PFSK-1 (cell line): ENCODE measurements at regions not wholly inside any gene's neighbourhood (a gene's known extent, or its start where the extent isn't known, plus 50 kb on each side); places are given as distances from the start of the nearest gene placed in this dataset.

ENCODE experiments used
- FOXP2 ChIP-seq: optimal IDR thresholded peaks from 2 replicates; pipeline ENCODE3; 2011; ENCODE audit warnings: borderline replicate concordance, control low read depth, inconsistent platforms; ENCODE audit not compliant: insufficient read depth; ENCODE audit errors: extremely low read length, extremely low read depth
- POLR2AphosphoS5 ChIP-seq: IDR thresholded peaks from 2 replicates; pipeline ENCODE4 v1.6.1; 2012; ENCODE audit warnings: low read depth, mild to moderate bottlenecking, control low read depth, low read length, moderate library complexity
- SIN3A ChIP-seq: IDR thresholded peaks from 2 replicates; pipeline ENCODE4 v1.6.1; 2012; ENCODE audit warnings: mild to moderate bottlenecking, low read length, moderate library complexity, borderline replicate concordance; ENCODE audit not compliant: insufficient read depth
- TAF1 ChIP-seq: IDR thresholded peaks from 2 replicates; pipeline ENCODE4 v1.6.1; 2012; ENCODE audit warnings: low read length, control low read depth, borderline replicate concordance; ENCODE audit not compliant: insufficient read depth
- TF ChIP-seq, protein P1 (sequence below), 2 experiments: IDR thresholded peaks; 2 replicates each; pipeline versions ENCODE4 v1.6.1 to v1.8.0; 2011 to 2012; ENCODE audit warnings: low read depth in 2 of 2, low read length in 2 of 2, control low read depth in 1 of 2, inconsistent platforms in 1 of 2, mild to moderate bottlenecking in 1 of 2, moderate library complexity in 1 of 2; ENCODE audit not compliant: insufficient read depth in 1 of 2

DNA sequence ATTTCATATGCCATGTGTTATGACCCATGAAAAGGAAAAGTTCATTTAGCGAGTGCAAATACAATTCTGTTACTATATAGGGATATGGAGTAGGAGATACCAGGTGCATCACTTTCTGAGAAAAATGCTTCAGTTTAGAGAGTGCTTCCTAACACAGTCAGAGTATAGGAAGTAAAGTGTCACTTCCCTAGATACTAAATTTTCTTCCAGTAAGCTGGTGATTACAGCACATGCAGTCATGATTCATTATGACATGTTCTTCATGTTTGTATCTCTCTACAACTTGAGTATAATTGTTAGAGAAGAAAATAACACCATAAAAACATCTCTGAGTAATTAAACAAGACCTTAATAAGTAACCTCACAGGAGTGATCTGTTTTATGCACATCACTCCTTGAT lies 837.0 kb downstream of the DNAH5 start:
- TF ChIP-seq, protein P1, sequence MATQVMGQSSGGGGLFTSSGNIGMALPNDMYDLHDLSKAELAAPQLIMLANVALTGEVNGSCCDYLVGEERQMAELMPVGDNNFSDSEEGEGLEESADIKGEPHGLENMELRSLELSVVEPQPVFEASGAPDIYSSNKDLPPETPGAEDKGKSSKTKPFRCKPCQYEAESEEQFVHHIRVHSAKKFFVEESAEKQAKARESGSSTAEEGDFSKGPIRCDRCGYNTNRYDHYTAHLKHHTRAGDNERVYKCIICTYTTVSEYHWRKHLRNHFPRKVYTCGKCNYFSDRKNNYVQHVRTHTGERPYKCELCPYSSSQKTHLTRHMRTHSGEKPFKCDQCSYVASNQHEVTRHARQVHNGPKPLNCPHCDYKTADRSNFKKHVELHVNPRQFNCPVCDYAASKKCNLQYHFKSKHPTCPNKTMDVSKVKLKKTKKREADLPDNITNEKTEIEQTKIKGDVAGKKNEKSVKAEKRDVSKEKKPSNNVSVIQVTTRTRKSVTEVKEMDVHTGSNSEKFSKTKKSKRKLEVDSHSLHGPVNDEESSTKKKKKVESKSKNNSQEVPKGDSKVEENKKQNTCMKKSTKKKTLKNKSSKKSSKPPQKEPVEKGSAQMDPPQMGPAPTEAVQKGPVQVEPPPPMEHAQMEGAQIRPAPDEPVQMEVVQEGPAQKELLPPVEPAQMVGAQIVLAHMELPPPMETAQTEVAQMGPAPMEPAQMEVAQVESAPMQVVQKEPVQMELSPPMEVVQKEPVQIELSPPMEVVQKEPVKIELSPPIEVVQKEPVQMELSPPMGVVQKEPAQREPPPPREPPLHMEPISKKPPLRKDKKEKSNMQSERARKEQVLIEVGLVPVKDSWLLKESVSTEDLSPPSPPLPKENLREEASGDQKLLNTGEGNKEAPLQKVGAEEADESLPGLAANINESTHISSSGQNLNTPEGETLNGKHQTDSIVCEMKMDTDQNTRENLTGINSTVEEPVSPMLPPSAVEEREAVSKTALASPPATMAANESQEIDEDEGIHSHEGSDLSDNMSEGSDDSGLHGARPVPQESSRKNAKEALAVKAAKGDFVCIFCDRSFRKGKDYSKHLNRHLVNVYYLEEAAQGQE (IDR thresholded peaks at IDR 0.05; ENCODE audit: insufficient read depth in 1 of 2, low read depth in 2 of 2, low read length in 2 of 2) = no peak
- no peak for TF ChIP-seq SIN3A
- no peak for TF ChIP-seq POLR2AphosphoS5
- no peak for TF ChIP-seq TAF1
- TF ChIP-seq FOXP2 = no peak
